Inferior parietal cortex (tissue), 1 donor: ENCODE measurements at regions not wholly inside any gene's neighbourhood (a gene's known extent, or its start where the extent isn't known, plus 50 kb on each side); places are given as distances from the start of the nearest gene placed in this dataset.
"Not testable (repeated sequence)": the region's sequence is repeated elsewhere in the genome, so short reads cannot be mapped to it uniquely, and the experiment has no call there.

ENCODE experiments used
- DNase-seq: peaks from one replicate; pipeline ENCODE4 v3.0.0-alpha.2; 2016; ENCODE audit errors: extremely low spot score

- not testable (repeated sequence) for DNase-seq
These were observed 116.9 kb upstream of the AFDN start for GRCh38 chr6:167709776-167710336.

- no peak for DNase-seq
These were observed 116.3 kb upstream of the AFDN start for GRCh38 chr6:167710363-167710920.

- no peak for DNase-seq
These were observed 115.5 kb upstream of the AFDN start for GRCh38 chr6:167711211-167711610.

- DNase-seq: no peak
These were observed 114.7 kb upstream of the AFDN start for GRCh38 chr6:167711768-167712730.

- DNase-seq: no peak
These were observed 113.8 kb upstream of the AFDN start for GRCh38 chr6:167712731-167713475.

- DNase-seq: no peak
These were observed 112.6 kb upstream of the AFDN start for GRCh38 chr6:167714152-167714551.

- DNase-seq: no peak
These were observed 109.3 kb upstream of the AFDN start for GRCh38 chr6:167717455-167717854.

GRCh38 chr6:167717867-167718266, 108.8 kb upstream of the AFDN start:
- DNase-seq: no peak

- no peak for DNase-seq
These were observed 106.8 kb upstream of the AFDN start for GRCh38 chr6:167719920-167720319.

- DNase-seq: no peak
These were observed 106.0 kb upstream of the AFDN start for GRCh38 chr6:167720456-167721285.

- no peak for DNase-seq
These were observed 105.4 kb upstream of the AFDN start for GRCh38 chr6:167721291-167721690.

GRCh38 chr6:167722634-167723309, 103.9 kb upstream of the AFDN start:
- DNase-seq: no peak

- no peak for DNase-seq
These were observed 100.6 kb upstream of the AFDN start for GRCh38 chr6:167726043-167726621.

GRCh38 chr6:167730441-167730840, 96.3 kb upstream of the AFDN start:
- DNase-seq: no peak

GRCh38 chr6:167731216-167731615, 95.5 kb upstream of the AFDN start:
- no peak for DNase-seq

GRCh38 chr6:167731731-167732422, 94.8 kb upstream of the AFDN start:
- peak; percentile 22 for DNase-seq

- DNase-seq: peak; percentile 23
These were observed 92.7 kb upstream of the AFDN start for GRCh38 chr6:167733740-167734661.

GRCh38 chr6:167734662-167735083, 92.0 kb upstream of the AFDN start:
- no peak for DNase-seq
